Right atrium auricular region (tissue), 2 donors: ENCODE measurements at regions not wholly inside any gene's neighbourhood (a gene's known extent, or its start where the extent isn't known, plus 50 kb on each side); places are given as distances from the start of the nearest gene placed in this dataset.
"Not testable (repeated sequence)": the region's sequence is repeated elsewhere in the genome, so short reads cannot be mapped to it uniquely, and the experiment has no call there.

ENCODE experiments used
- DNase-seq: peaks from one replicate; pipeline ENCODE4 v3.0.0-alpha.2; 2019; ENCODE audit warnings: low spot score
- H3K27ac ChIP-seq, 2 donors: fragments of 200-600 bp; sonication (generic); 1 replicate in 1 of 2; 2 replicates in 1 of 2; pipeline ENCODE4 v1.5.1; 2016 to 2019
- H3K27me3 ChIP-seq, 2 donors: fragments of 200-600 bp; sonication (generic); one replicate each; pipeline versions ENCODE4 v1.5.1 to v1.6.0; 2017 to 2019
- H3K36me3 ChIP-seq: fragments of 200-600 bp; sonication (generic); one replicate; pipeline ENCODE4 v1.5.1; 2016
- H3K4me1 ChIP-seq, 2 donors: fragments of 200-600 bp; sonication (generic); one replicate each; pipeline versions ENCODE4 v1.5.1 to v1.6.0; 2017 to 2019
- H3K4me3 ChIP-seq, 2 donors: fragments of 200-600 bp; sonication (generic); 1 replicate in 1 of 2; 2 replicates in 1 of 2; pipeline ENCODE4 v1.5.1; 2017 to 2019; ENCODE audit warnings: mild to moderate bottlenecking in 1 of 2, moderate library complexity in 1 of 2
- H3K9me3 ChIP-seq, 2 donors: fragments of 200-600 bp; sonication (generic); one replicate each; pipeline ENCODE4 v1.5.1; 2019
- CTCF ChIP-seq, 2 donors: fragments of 200-600 bp; sonication (generic); IDR thresholded peaks; one replicate each; pipeline ENCODE4 v1.5.1; 2019; ENCODE audit warnings: antibody characterized with exemption in 2 of 2

GRCh38 chr2:195533771-195534642 lies 123.0 kb upstream of the SLC39A10 start:
- peak overlapping the region; percentile 58 to 62 for H3K27ac ChIP-seq
- peak in 1 of 2 donors; percentile 35 for TF ChIP-seq CTCF (IDR thresholded peaks at IDR 0.05)
- no peaks in the 10 kb centered on the region for H3K27me3 ChIP-seq
- no peaks in the 10 kb centered on the region for H3K9me3 ChIP-seq
- peak; percentile 80 for DNase-seq
- H3K4me1 ChIP-seq: peaks cover 0 to 11% of the 10 kb centered on the region in 2 donors
- no peaks in the 10 kb centered on the region for H3K36me3 ChIP-seq
- no peak overlapping the region for H3K4me3 ChIP-seq

GRCh38 chr2:195532628-195533271 lies 124.3 kb upstream of the SLC39A10 start:
- TF ChIP-seq CTCF (IDR thresholded peaks at IDR 0.05): no peak
- H3K36me3 ChIP-seq: no peaks in the 10 kb centered on the region
- H3K9me3 ChIP-seq: no peaks in the 10 kb centered on the region
- peaks cover 0 to 11% of the 10 kb centered on the region in 2 donors for H3K4me1 ChIP-seq
- no peaks in the 10 kb centered on the region for H3K27me3 ChIP-seq
- no peak overlapping the region for H3K27ac ChIP-seq
- no peak for DNase-seq
- no peak overlapping the region for H3K4me3 ChIP-seq

DNA sequence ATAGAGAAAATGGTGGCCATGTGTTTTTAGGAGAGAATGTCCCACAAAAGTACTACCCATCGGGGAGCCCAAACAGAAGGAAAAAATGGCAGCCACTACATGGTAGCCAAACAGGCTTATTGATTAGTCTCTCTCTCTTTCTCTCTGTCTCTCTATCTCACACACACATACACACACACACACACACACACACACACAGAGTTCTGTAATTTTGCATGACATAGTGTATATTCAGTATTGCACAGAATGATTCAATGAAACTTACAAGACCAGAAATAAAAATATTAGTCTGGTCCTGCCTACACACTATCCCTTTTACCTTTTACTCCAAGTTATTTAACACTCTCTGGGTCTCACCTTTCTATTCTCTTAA lies 124.8 kb upstream of the SLC39A10 start:
- H3K4me3 ChIP-seq: no peak overlapping the region
- H3K4me1 ChIP-seq: peaks cover 0 to 11% of the 10 kb centered on the region in 2 donors

DNA sequence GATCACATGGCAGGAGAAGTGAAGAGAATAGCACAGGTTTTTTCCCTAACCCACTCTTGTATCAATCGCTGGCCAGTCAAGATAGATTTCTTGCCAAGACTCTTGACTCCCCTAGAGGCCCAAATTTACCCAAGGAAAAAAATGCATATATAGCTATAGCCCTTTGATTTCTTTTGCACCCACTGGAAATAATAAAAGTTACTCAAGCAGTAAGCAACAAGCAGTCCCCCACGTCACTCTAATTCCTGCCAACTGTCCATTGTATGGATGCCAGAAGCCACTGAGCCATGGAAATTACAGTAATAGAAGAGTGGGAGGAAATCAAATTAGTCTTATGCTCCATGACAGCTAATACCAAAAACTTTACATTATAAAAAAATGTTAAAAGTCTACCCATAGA lies 125.3 kb upstream of the SLC39A10 start:
- TF ChIP-seq CTCF (IDR thresholded peaks at IDR 0.05): no peak
- Histone ChIP-seq H3K4me3 (no peak overlapping the region), H3K4me1 (peaks cover 0 to 11% of the 10 kb centered on the region in 2 donors), H3K36me3 (no peaks in the 10 kb centered on the region), H3K27me3 (no peaks in the 10 kb centered on the region), H3K9me3 (no peaks in the 10 kb centered on the region), H3K27ac (no peak overlapping the region)
- no peak for DNase-seq

More for the DNA sequence above, 124.8 kb upstream of the SLC39A10 start:
- no peak for DNase-seq
- H3K27me3 ChIP-seq: no peaks in the 10 kb centered on the region
- H3K36me3 ChIP-seq: no peaks in the 10 kb centered on the region
- no peak for TF ChIP-seq CTCF (IDR thresholded peaks at IDR 0.05)
- H3K27ac ChIP-seq: no peak overlapping the region
- no peaks in the 10 kb centered on the region for H3K9me3 ChIP-seq

GRCh38 chr2:195523242-195523641 lies 133.8 kb upstream of the SLC39A10 start:
- not testable (repeated sequence) for H3K27ac ChIP-seq, H3K4me1 ChIP-seq, H3K4me3 ChIP-seq, H3K9me3 ChIP-seq, DNase-seq, H3K36me3 ChIP-seq, H3K27me3 ChIP-seq

- no peak for DNase-seq
- no peaks in the 10 kb centered on the region for H3K27me3 ChIP-seq
- H3K4me3 ChIP-seq: no peak overlapping the region
- TF ChIP-seq CTCF (IDR thresholded peaks at IDR 0.05): no peak
- H3K9me3 ChIP-seq: no peaks in the 10 kb centered on the region
- H3K27ac ChIP-seq: no peak overlapping the region
- H3K4me1 ChIP-seq: no peaks in the 10 kb centered on the region
- H3K36me3 ChIP-seq: no peaks in the 10 kb centered on the region
Measured at GRCh38 chr2:195521589-195521988, 135.4 kb upstream of the SLC39A10 start.
